EH (cell line): ENCODE measurements at regions not wholly inside any gene's neighbourhood (a gene's known extent, or its start where the extent isn't known, plus 50 kb on each side); places are given as distances from the start of the nearest gene placed in this dataset.
A peak's percentile ranks its signal among the peaks of the same experiment; 100 is the strongest.
"Not testable (repeated sequence)": the region's sequence is repeated elsewhere in the genome, so short reads cannot be mapped to it uniquely, and the experiment has no call there.

ENCODE experiments used
- DNase-seq: peaks from one replicate; pipeline ENCODE4 v3.0.0-alpha.2; 2015; ENCODE audit warnings: low read depth

- not testable (repeated sequence) for DNase-seq
Observed at GRCh38 chr1:146411923-146412322, 183.1 kb upstream of the NOTCH2NLA start.

- peak; percentile 87 for DNase-seq
Observed at GRCh38 chr1:146409817-146410441, 181.1 kb upstream of the NOTCH2NLA start.

GRCh38 chr1:146409116-146409801 lies 180.4 kb upstream of the NOTCH2NLA start:
- peak; percentile 61 for DNase-seq

GRCh38 chr1:146401281-146401825 lies 172.5 kb upstream of the NOTCH2NLA start:
- DNase-seq = peak; percentile 15

GRCh38 chr1:146400173-146401121 lies 171.6 kb upstream of the NOTCH2NLA start:
- not testable (repeated sequence) for DNase-seq

- not testable (repeated sequence) for DNase-seq
Observed at GRCh38 chr1:146399225-146399624, 170.4 kb upstream of the NOTCH2NLA start.

- not testable (repeated sequence) for DNase-seq
Observed at GRCh38 chr1:146396801-146397200, 168.0 kb upstream of the NOTCH2NLA start.

GRCh38 chr1:146396242-146396641 lies 167.4 kb upstream of the NOTCH2NLA start:
- DNase-seq = not testable (repeated sequence)

- DNase-seq = not testable (repeated sequence)
Observed at GRCh38 chr1:146393796-146394195, 165.0 kb upstream of the NOTCH2NLA start.

- DNase-seq = not testable (repeated sequence)
Observed at GRCh38 chr1:146393154-146393553, 164.3 kb upstream of the NOTCH2NLA start.

- DNase-seq = not testable (repeated sequence)
Observed at GRCh38 chr1:146389178-146389577, 160.4 kb upstream of the NOTCH2NLA start.

- peak; percentile 39 for DNase-seq
Observed at GRCh38 chr1:146387750-146388469, 159.1 kb upstream of the NOTCH2NLA start.

GRCh38 chr1:146386851-146387749 lies 158.3 kb upstream of the NOTCH2NLA start:
- peak; percentile 98 for DNase-seq

- not testable (repeated sequence) for DNase-seq
Observed at GRCh38 chr1:146381196-146381595, 152.4 kb upstream of the NOTCH2NLA start.

GRCh38 chr1:146376708-146377496 lies 148.1 kb upstream of the NOTCH2NLA start:
- DNase-seq = peak; percentile 99

GRCh38 chr1:146376309-146376707 lies 147.5 kb upstream of the NOTCH2NLA start:
- peak; percentile 84 for DNase-seq

GRCh38 chr1:146375108-146375507 lies 146.3 kb upstream of the NOTCH2NLA start:
- not testable (repeated sequence) for DNase-seq

GRCh38 chr1:146369940-146370339 lies 141.1 kb upstream of the NOTCH2NLA start:
- peak; percentile 45 for DNase-seq

- not testable (repeated sequence) for DNase-seq
Observed at GRCh38 chr1:146355373-146355772, 126.6 kb upstream of the NOTCH2NLA start.
